ENCODE measurements at regions not wholly inside any gene's neighbourhood (a gene's known extent, or its start where the extent isn't known, plus 50 kb on each side); places are given as distances from the start of the nearest gene placed in this dataset.

- TF ChIP-seq ZNF274 (IDR thresholded peaks at IDR 0.05; ENCODE audit: low read depth, low read length) = no peak
- H3K4me3 ChIP-seq (ENCODE audit: low read length) = no peak overlapping the region
Observed at GRCh38 chr13:32850316-32851052, 165.7 kb upstream of the KL start.

- no peak for TF ChIP-seq ZNF274 (IDR thresholded peaks at IDR 0.05; ENCODE audit: low read depth, low read length)
- no peak overlapping the region for H3K4me3 ChIP-seq (ENCODE audit: low read length)
Observed at GRCh38 chr13:32851083-32852069, 164.8 kb upstream of the KL start.

- H3K4me3 ChIP-seq (ENCODE audit: low read length) = no peak overlapping the region
- no peak for TF ChIP-seq ZNF274 (IDR thresholded peaks at IDR 0.05; ENCODE audit: low read depth, low read length)
Observed at GRCh38 chr13:32852526-32852925, 163.7 kb upstream of the KL start.

GRCh38 chr13:32857077-32857476 lies 159.1 kb upstream of the KL start:
- H3K4me3 ChIP-seq (ENCODE audit: low read length) = no peak overlapping the region
- no peak for TF ChIP-seq ZNF274 (IDR thresholded peaks at IDR 0.05; ENCODE audit: low read depth, low read length)

GRCh38 chr13:32857689-32858088 lies 158.5 kb upstream of the KL start:
- no peak for TF ChIP-seq ZNF274 (IDR thresholded peaks at IDR 0.05; ENCODE audit: low read depth, low read length)
- no peak overlapping the region for H3K4me3 ChIP-seq (ENCODE audit: low read length)

- no peak for TF ChIP-seq ZNF274 (IDR thresholded peaks at IDR 0.05; ENCODE audit: low read depth, low read length)
- H3K4me3 ChIP-seq (ENCODE audit: low read length) = no peak overlapping the region
Observed at GRCh38 chr13:32859707-32860292, 156.4 kb upstream of the KL start.

GRCh38 chr13:32861304-32861703 lies 154.9 kb upstream of the KL start:
- TF ChIP-seq ZNF274 (IDR thresholded peaks at IDR 0.05; ENCODE audit: low read depth, low read length) = no peak

GRCh38 chr13:32863596-32863995 lies 152.6 kb upstream of the KL start:
- no peak for TF ChIP-seq ZNF274 (IDR thresholded peaks at IDR 0.05; ENCODE audit: low read depth, low read length)

More at GRCh38 chr13:32861304-32861703, 154.9 kb upstream of the KL start:
- no peak overlapping the region for H3K4me3 ChIP-seq (ENCODE audit: low read length)

GRCh38 chr13:32866921-32867320 lies 149.3 kb upstream of the KL start:
- TF ChIP-seq ZNF274 (IDR thresholded peaks at IDR 0.05; ENCODE audit: low read depth, low read length) = no peak
- no peak overlapping the region for H3K4me3 ChIP-seq (ENCODE audit: low read length)

More at GRCh38 chr13:32863596-32863995, 152.6 kb upstream of the KL start:
- H3K4me3 ChIP-seq (ENCODE audit: low read length) = no peak overlapping the region

GRCh38 chr13:32877491-32877890 lies 138.7 kb upstream of the KL start:
- no peak overlapping the region for H3K4me3 ChIP-seq (ENCODE audit: low read length)
- TF ChIP-seq ZNF274 (IDR thresholded peaks at IDR 0.05; ENCODE audit: low read depth, low read length) = no peak

GRCh38 chr13:32878163-32878562 lies 138.1 kb upstream of the KL start:
- H3K4me3 ChIP-seq (ENCODE audit: low read length) = no peak overlapping the region
- TF ChIP-seq ZNF274 (IDR thresholded peaks at IDR 0.05; ENCODE audit: low read depth, low read length) = no peak

GRCh38 chr13:32880636-32881035 lies 135.6 kb upstream of the KL start:
- H3K4me3 ChIP-seq (ENCODE audit: low read length) = no peak overlapping the region
- TF ChIP-seq ZNF274 (IDR thresholded peaks at IDR 0.05; ENCODE audit: low read depth, low read length) = no peak

- no peak for TF ChIP-seq ZNF274 (IDR thresholded peaks at IDR 0.05; ENCODE audit: low read depth, low read length)
- H3K4me3 ChIP-seq (ENCODE audit: low read length) = no peak overlapping the region
Observed at GRCh38 chr13:32881074-32881776, 135.0 kb upstream of the KL start.

GRCh38 chr13:32881777-32882145 lies 134.5 kb upstream of the KL start:
- H3K4me3 ChIP-seq (ENCODE audit: low read length) = no peak overlapping the region
- TF ChIP-seq ZNF274 (IDR thresholded peaks at IDR 0.05; ENCODE audit: low read depth, low read length) = no peak
